ENCODE measurements at regions not wholly inside any gene's neighbourhood (a gene's known extent, or its start where the extent isn't known, plus 50 kb on each side); places are given as distances from the start of the nearest gene placed in this dataset.

DNA sequence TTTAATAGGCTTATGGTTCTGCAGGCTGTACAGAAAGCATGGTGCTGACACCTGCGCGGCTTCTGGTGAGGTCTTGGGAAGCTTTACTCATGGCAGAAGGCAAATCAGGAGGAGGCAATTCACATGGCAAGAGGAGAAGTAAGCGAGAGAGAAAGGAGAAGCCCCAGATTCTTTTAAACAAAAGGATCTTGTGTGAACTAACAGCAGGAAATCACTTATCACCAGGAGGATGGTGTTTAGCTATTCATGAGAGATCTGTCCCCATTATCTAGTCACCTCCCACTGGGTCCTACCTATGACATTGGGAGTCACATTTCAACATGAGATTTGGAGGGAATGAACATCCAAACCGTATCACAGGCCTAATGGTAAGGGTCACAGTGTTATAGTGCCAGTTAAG is 678.0 kb upstream of the KCND2 start:
- Histone ChIP-seq H2AFZ (replicated peaks; ENCODE audit: low read length, poor library complexity) (no peak overlapping the region), H3K4me1 (ENCODE audit: control insufficient read depth, insufficient read depth, low read length) (no peaks in the 10 kb centered on the region), H3K4me2 (ENCODE audit: low read depth, low read length) (no peak overlapping the region), H2BK120ac (ENCODE audit: low read depth, low read length) (no peak overlapping the region), H3K27ac (ENCODE audit: insufficient read depth, low read length) (no peak overlapping the region), H2AK5ac (ENCODE audit: low read depth, low read length) (no peak overlapping the region), H4K20me1 (ENCODE audit: insufficient read depth, low read length) (no peaks in the 10 kb centered on the region), H4K8ac (ENCODE audit: low read depth in 2 of 2, low read length in 2 of 2) (no peak overlapping the region), H3K4ac (ENCODE audit: low read depth, low read length) (no peak overlapping the region), H4K91ac (ENCODE audit: insufficient read depth, low read depth, low read length) (no peak overlapping the region), H3K36me3 (ENCODE audit: control insufficient read depth, insufficient read depth, low read length) (no peaks in the 10 kb centered on the region), H3K9me1 (ENCODE audit: insufficient read depth, low read length) (no peaks in the 10 kb centered on the region), H3K9ac (ENCODE audit: low read depth, low read length) (no peak overlapping the region), H3K79me1 (ENCODE audit: low read depth in 1 of 2, low read length in 2 of 2) (no peaks in the 10 kb centered on the region), H2BK5ac (ENCODE audit: low read depth, low read length, poor library complexity, severe bottlenecking) (no peak overlapping the region), H4K5ac (ENCODE audit: low read depth, low read length) (no peak overlapping the region), H2BK15ac (ENCODE audit: low read depth, low read length) (no peak overlapping the region), H3K9me3 (ENCODE audit: control insufficient read depth, insufficient read depth, low read length) (no peaks in the 10 kb centered on the region), H2AK9ac (replicated peaks; ENCODE audit: low read depth, low read length, poor library complexity) (no peak overlapping the region), H3K18ac (ENCODE audit: low read depth, low read length) (no peak overlapping the region), H3K14ac (replicated peaks; ENCODE audit: low read depth, low read length) (no peak overlapping the region), H3K56ac (ENCODE audit: extremely low read depth, insufficient read depth, low read length) (no peak overlapping the region), H3K23ac (ENCODE audit: low read depth, low read length) (no peak overlapping the region), H3K4me3 (ENCODE audit: insufficient read depth, low read depth, low read length) (no peak overlapping the region), H3K27me3 (ENCODE audit: control insufficient read depth, insufficient read depth, low read length) (no peaks in the 10 kb centered on the region), H2BK20ac (ENCODE audit: low read depth, low read length) (no peak overlapping the region)
- no CpG with 5 or more reads among the region's 4 CpGs for WGBS, 2 experiments (ENCODE audit: extremely low coverage in 2 of 2, insufficient read length in 1 of 2)
- TF ChIP-seq, protein P1, sequence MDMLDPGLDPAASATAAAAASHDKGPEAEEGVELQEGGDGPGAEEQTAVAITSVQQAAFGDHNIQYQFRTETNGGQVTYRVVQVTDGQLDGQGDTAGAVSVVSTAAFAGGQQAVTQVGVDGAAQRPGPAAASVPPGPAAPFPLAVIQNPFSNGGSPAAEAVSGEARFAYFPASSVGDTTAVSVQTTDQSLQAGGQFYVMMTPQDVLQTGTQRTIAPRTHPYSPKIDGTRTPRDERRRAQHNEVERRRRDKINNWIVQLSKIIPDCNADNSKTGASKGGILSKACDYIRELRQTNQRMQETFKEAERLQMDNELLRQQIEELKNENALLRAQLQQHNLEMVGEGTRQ (IDR thresholded peaks at IDR 0.05; ENCODE audit: low read depth, low read length), result no peak
- no peak for TF ChIP-seq CHD1 (IDR thresholded peaks at IDR 0.05; ENCODE audit: low read depth, low read length)
- CTCF ChIA-PET, result no interaction called here
- in situ Hi-C loops (cut with MboI; ENCODE audit: low sequenced_read_pairs) (no loop called here), dilution Hi-C loops (cut with HindIII; ENCODE audit: low sequenced_read_pairs, unreplicated experiment) (no loop called here), intact Hi-C loops (cut with micrococcal nuclease) (no loop called here)
- BruUV-seq (replicated peaks), result no TSS peak
- ATAC-seq (ENCODE audit: low read depth) (no peak), DNase-seq (no peak)
- POLR2A ChIA-PET (ENCODE audit: unreplicated experiment), result no interaction called here

All from IMR-90 (cell line).